CD1c-positive myeloid dendritic cell (primary cell): ENCODE measurements at regions not wholly inside any gene's neighbourhood (a gene's known extent, or its start where the extent isn't known, plus 50 kb on each side); places are given as distances from the start of the nearest gene placed in this dataset.

Source experiments
- DNase-seq: peaks from one replicate; pipeline ENCODE4 v3.0.0-alpha.2; 2016; ENCODE audit errors: extremely low spot score

GRCh38 chr12:124396544-124397398, 101.9 kb downstream of the RFLNA start:
- DNase-seq = no peak

DNA sequence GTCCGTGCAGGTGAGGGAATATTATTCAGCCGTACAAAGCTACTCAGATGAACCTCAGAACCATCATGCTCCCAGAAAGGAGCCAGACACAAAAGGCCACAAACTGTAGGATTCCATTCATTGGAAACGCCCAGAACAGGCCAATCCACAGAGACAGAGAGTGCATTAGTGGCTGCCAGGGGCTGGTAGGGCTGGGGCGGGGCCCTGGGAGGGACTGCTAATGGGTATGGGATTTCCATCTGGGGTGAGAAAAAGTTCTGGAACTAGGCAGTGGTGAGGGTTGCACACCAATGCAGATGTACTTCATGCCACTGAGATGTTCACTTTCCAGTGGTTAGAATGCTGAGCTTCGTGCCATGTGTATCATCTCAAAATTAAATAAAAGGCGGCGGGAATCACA, 101.1 kb downstream of the RFLNA start:
- DNase-seq = no peak

DNA sequence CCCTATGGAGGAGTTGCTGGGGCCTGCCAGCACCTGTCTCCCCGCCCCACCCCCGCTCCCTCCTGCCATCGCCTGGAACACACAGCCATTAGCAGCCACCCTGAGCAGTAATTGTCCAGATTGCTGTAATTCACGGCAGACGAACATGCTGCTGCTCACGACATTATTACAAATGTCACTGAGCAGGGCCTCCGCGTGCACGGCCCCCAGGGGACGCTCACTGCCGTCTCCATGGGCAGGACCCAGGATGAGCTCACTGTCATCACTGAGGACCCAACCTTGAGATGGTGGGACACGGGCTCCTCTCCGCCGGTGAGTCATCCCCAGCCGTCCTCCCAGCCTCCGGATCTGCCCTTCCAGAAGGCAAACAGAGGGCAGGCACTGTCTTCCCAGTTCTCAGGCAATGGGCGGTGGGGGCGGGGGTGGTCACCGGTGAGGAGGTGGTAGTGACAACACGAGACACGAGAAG, 100.4 kb downstream of the RFLNA start:
- no peak for DNase-seq

GRCh38 chr12:124394462-124395128, 99.7 kb downstream of the RFLNA start:
- DNase-seq = no peak

GRCh38 chr12:124393831-124394230, 98.9 kb downstream of the RFLNA start:
- no peak for DNase-seq

DNA sequence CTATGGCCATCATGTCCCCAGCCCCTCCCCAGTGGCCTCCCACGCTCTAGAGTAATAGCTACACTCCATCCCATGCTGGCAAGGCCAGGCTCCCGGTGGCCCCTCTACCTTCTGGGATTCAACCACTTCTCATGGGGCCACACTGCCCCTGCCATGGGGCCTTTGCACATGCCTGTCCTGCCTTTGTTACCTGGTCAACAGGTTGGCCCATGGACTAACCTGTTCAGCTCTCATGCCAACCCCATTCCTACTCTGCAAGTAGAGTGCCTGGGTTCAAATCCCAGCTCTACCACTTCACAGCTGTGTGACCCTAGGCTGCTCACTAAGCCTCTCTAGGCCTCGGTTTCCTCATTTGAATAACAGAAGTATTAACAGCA, 98.5 kb downstream of the RFLNA start:
- no peak for DNase-seq

- DNase-seq = peak; percentile 56
Measured at GRCh38 chr12:124392667-124393413, 97.9 kb downstream of the RFLNA start.

- DNase-seq = peak; percentile 63
Measured at GRCh38 chr12:124392271-124392666, 97.4 kb downstream of the RFLNA start.

DNA sequence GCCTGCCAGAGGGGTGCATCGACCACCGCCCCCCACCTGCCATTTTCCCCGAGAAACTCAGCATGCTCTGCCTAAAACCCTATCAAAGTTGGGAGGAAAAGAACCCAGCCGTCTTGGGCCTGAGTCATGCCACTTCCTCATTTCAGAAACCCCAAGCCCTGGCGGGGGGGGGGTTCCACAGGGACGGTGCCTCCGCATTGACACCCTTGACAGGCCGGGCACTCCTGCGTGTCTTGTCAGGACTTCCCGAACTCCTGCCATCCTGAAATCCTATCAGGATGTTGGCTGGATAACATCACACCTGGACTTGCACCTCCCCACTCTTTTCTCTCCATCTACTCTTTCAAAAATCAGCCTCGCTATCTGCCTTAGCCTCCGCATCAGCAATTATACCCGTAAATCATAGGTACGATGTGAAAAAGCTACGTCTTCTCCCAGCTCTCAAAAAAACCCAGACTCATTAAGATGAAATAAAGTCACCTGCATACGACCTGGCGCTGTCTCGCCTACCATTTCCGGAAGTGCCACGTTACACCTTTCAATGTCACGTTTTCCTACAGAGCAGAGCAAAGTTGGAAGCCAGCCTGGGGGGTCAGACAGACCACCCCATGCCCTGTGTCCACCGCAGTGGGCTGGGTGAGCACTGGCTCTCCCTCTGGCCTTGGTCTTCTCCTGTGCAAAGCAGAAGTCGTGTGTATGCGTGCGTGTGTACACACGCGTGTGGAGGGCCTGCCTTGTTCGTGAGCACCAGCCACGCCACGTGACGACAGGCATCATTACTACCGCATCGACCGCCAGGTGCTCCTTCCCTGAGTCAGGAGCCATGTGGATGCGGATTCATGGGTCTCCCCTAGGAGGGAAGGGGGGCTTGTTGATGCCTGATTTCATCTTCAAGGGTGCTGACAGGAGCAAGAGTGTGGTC, 96.7 kb downstream of the RFLNA start:
- peak; percentile 94 for DNase-seq

GRCh38 chr12:124390442-124391097, 95.7 kb downstream of the RFLNA start:
- DNase-seq = peak; percentile 95

DNA sequence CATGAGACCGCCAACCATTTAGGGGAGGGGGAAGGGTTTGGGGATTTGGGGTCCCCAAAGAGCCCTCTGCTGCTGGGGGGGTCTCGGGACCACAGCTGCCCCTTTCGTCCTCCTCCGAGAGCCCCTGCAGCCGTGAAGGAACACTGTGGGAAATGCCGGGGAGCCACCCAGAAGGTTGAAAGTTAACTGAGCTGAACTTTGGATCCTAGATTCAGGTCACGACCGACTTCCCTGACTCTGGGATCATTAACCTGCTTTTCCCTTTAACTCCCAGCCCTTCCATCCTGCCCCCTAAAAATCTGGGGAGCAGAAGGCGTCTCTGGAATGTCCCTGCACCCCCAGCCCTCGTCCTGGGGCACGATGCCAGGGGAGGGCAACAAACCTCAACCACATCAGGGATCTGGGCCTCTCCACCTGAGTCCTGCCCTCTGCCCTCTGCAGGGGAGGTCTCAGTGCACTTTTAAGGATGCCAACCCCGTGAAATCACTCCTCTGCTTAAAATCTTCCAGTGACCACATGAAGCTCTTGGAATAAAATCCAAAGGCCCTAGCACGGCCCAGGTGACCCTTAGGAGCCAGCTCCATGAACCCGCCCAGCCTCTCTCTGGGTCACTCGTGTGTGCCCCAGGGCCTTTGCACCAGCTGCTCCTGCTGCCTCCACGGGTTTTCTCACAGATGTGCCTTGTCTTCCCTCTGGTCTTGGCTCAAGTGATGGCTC, 95.0 kb downstream of the RFLNA start:
- peak; percentile 9 for DNase-seq

GRCh38 chr12:124389138-124389724, 94.3 kb downstream of the RFLNA start:
- DNase-seq = peak; percentile 76

GRCh38 chr12:124388679-124389137, 93.8 kb downstream of the RFLNA start:
- DNase-seq = peak; percentile 82

DNA sequence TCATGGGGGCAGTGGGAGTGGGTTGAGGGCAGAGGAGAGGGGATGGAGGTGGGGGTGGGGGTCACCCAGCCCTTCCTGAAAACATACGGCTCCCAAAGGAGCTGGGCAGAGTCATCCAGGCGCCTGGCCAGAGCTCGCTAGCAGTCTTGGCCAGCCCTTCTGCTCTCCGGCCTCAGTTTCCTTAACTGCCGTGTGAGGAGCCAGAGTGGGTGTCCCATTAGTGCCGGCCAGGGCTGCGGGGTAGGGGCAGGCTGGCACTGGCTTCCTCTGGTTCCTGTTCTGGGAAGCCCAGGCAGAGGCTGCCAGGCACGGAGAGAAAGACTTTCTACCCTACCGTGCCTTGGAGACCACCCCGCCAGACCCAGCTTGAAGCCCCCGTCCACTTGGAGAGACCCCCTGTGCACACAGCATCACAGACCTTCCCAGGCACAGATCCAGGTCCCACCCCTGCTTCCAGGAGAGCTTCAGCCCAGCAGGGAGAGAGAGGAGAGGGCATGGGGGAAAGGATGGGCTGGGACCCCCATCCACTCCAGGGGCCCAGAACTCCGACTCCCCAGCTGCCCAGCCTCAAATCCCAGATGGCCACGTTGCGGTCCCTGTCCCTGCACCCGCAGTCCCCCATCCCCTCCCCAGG, 93.3 kb downstream of the RFLNA start:
- DNase-seq = peak; percentile 9

DNA sequence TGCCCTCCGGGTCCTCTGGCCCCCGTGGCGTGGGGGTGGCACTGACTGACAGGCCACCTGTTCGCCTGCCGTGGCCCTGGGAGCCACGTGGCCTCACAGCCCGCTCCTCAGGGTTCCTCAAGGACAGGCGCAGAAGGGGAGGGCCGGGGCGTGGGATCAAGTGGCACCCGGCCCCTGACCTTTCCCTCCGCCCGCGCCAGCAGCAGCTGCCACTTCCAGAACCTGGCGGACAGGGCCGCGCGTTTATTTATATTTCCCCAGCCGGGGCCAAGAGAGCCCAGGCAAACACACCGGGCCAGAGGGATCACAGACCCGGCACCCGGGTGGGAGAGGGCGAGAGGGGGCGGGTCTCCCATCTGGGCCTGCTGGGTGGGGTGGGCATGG, 92.6 kb downstream of the RFLNA start:
- DNase-seq = no peak

- no peak for DNase-seq
Measured at GRCh38 chr12:124386661-124387527, 92.0 kb downstream of the RFLNA start.

DNA sequence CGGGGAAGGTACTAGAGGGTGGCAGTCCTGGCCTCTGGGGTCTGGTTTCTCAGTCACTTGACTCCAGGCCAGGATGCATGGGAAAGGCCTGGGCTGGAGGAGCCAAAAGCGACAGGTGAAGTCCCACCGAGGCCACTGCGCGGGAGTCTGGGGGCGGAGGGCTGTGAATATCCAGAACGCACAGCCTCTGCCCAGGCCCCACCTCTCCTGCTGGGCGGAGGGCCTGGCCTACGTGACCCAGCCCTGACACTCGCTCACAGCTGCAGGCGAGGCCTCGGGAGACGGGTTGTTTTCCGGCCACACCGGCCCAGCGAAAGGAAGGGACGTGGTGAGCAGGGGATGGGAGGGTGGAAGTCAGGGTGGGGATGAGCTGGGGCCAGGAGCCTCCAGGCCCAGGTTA, 91.2 kb downstream of the RFLNA start:
- no peak for DNase-seq
